Immature natural killer cell (primary cell): ENCODE measurements at regions not wholly inside any gene's neighbourhood (a gene's known extent, or its start where the extent isn't known, plus 50 kb on each side); places are given as distances from the start of the nearest gene placed in this dataset.
"Not testable (repeated sequence)": the region's sequence is repeated elsewhere in the genome, so short reads cannot be mapped to it uniquely, and the experiment has no call there.

ENCODE experiments used
- DNase-seq, 3 donors: peaks; one replicate each; pipeline ENCODE4 v3.0.0; 2022; ENCODE audit warnings: mixed read lengths in 1 of 3
- H3K27ac Mint-ChIP-seq, 6 donors: one replicate each; pipeline ENCODE4 v1.8.0; 2020; ENCODE audit warnings: mixed read lengths in 6 of 6, mild to moderate bottlenecking in 5 of 6, inconsistent platforms in 4 of 6, moderate library complexity in 3 of 6
- H3K27me3 Mint-ChIP-seq, 3 donors: one replicate each; pipeline ENCODE4 v1.8.0; 2020 to 2021; ENCODE audit warnings: low read depth in 3 of 3, mild to moderate bottlenecking in 3 of 3, mixed read lengths in 3 of 3, moderate library complexity in 3 of 3, inconsistent platforms in 1 of 3
- H3K36me3 Mint-ChIP-seq, 3 donors: one replicate each; pipeline ENCODE4 v1.8.0; 2020; ENCODE audit warnings: mixed read lengths in 3 of 3, inconsistent platforms in 2 of 3, mild to moderate bottlenecking in 2 of 3
- H3K4me1 Mint-ChIP-seq, 2 donors: one replicate each; pipeline ENCODE4 v1.8.0; 2020; ENCODE audit warnings: inconsistent platforms in 2 of 2, mild to moderate bottlenecking in 2 of 2, mixed read lengths in 2 of 2, moderate library complexity in 1 of 2
- H3K4me3 Mint-ChIP-seq, 5 donors: one replicate each; pipeline ENCODE4 v1.8.0; 2020; ENCODE audit warnings: mild to moderate bottlenecking in 5 of 5, mixed read lengths in 5 of 5, inconsistent platforms in 3 of 5, moderate library complexity in 3 of 5
- H3K9me3 Mint-ChIP-seq, 6 donors: one replicate each; pipeline ENCODE4 v1.8.0; 2020; ENCODE audit warnings: mild to moderate bottlenecking in 6 of 6, mixed read lengths in 6 of 6, inconsistent platforms in 4 of 6, moderate library complexity in 3 of 6

- Mint-ChIP-seq H3K9me3 (peaks cover 3 to 36% (median 5%) of the 10 kb centered on the region in 6 donors), H3K4me3 (no peak overlapping the region), H3K27ac (no peak overlapping the region), H3K27me3 (no peaks in the 10 kb centered on the region), H3K4me1 (no peaks in the 10 kb centered on the region), H3K36me3 (peaks cover 0 to 3% (median 0%) of the 10 kb centered on the region in 3 donors)
- no peak for DNase-seq
Measured at GRCh38 chr2:125721072-125721721, 934.8 kb upstream of the GYPC start.

- no peak for DNase-seq
- Mint-ChIP-seq H3K4me3 (no peak overlapping the region), H3K9me3 (peaks cover 2 to 52% (median 12%) of the 10 kb centered on the region in 6 donors), H3K36me3 (peaks cover 0 to 4% (median 0%) of the 10 kb centered on the region in 3 donors), H3K27me3 (peaks cover 0 to 4% (median 0%) of the 10 kb centered on the region in 3 donors), H3K4me1 (no peaks in the 10 kb centered on the region), H3K27ac (no peak overlapping the region)
Measured at GRCh38 chr2:125730921-125731320, 925.0 kb upstream of the GYPC start.

GRCh38 chr2:125736306-125736705 lies 919.7 kb upstream of the GYPC start:
- Mint-ChIP-seq H3K4me1 (no peaks in the 10 kb centered on the region), H3K36me3 (peaks cover 0 to 4% (median 0%) of the 10 kb centered on the region in 3 donors), H3K27ac (no peak overlapping the region), H3K4me3 (no peak overlapping the region), H3K9me3 (peaks cover 6 to 50% (median 19%) of the 10 kb centered on the region in 6 donors), H3K27me3 (peaks cover 0 to 6% (median 0%) of the 10 kb centered on the region in 3 donors)
- no peak for DNase-seq

GRCh38 chr2:125745514-125745913 lies 910.4 kb upstream of the GYPC start:
- Mint-ChIP-seq H3K4me1 (no peaks in the 10 kb centered on the region), H3K9me3 (peaks cover 0 to 28% (median 12%) of the 10 kb centered on the region in 6 donors), H3K36me3 (no peaks in the 10 kb centered on the region), H3K27ac (no peak overlapping the region), H3K4me3 (no peak overlapping the region), H3K27me3 (no peaks in the 10 kb centered on the region)
- DNase-seq = no peak

- no peaks in the 10 kb centered on the region for H3K4me1 Mint-ChIP-seq
- no peak overlapping the region for H3K4me3 Mint-ChIP-seq
- no peaks in the 10 kb centered on the region for H3K36me3 Mint-ChIP-seq
- peaks cover 0 to 28% (median 12%) of the 10 kb centered on the region in 6 donors for H3K9me3 Mint-ChIP-seq
- H3K27ac Mint-ChIP-seq = no peak overlapping the region
- no peak for DNase-seq
- H3K27me3 Mint-ChIP-seq = no peaks in the 10 kb centered on the region
Measured at GRCh38 chr2:125746321-125747164, 909.4 kb upstream of the GYPC start.

GRCh38 chr2:125747165-125747425 lies 908.9 kb upstream of the GYPC start:
- Mint-ChIP-seq H3K27ac (no peak overlapping the region), H3K4me1 (no peaks in the 10 kb centered on the region), H3K36me3 (no peaks in the 10 kb centered on the region), H3K4me3 (no peak overlapping the region), H3K9me3 (peaks cover 0 to 28% (median 12%) of the 10 kb centered on the region in 6 donors), H3K27me3 (no peaks in the 10 kb centered on the region)
- DNase-seq = no peak

GRCh38 chr2:125756431-125756830 lies 899.5 kb upstream of the GYPC start:
- H3K4me3 Mint-ChIP-seq = no peak overlapping the region
- H3K27me3 Mint-ChIP-seq = peaks cover 0 to 2% (median 1%) of the 10 kb centered on the region in 3 donors
- H3K4me1 Mint-ChIP-seq = no peaks in the 10 kb centered on the region
- no peak overlapping the region for H3K27ac Mint-ChIP-seq
- peaks cover 1 to 28% (median 16%) of the 10 kb centered on the region in 6 donors for H3K9me3 Mint-ChIP-seq
- H3K36me3 Mint-ChIP-seq = peaks cover 0 to 5% (median 0%) of the 10 kb centered on the region in 3 donors
- DNase-seq = no peak

- Mint-ChIP-seq H3K36me3 (no peaks in the 10 kb centered on the region), H3K4me3 (no peak overlapping the region), H3K27ac (no peak overlapping the region), H3K9me3 (peaks cover 3 to 39% (median 14%) of the 10 kb centered on the region in 6 donors), H3K4me1 (no peaks in the 10 kb centered on the region), H3K27me3 (peaks cover 0 to 1% (median 0%) of the 10 kb centered on the region in 3 donors)
- no peak for DNase-seq
Measured at GRCh38 chr2:125796784-125797183, 859.2 kb upstream of the GYPC start.

- Mint-ChIP-seq H3K36me3 (no peaks in the 10 kb centered on the region), H3K27ac (no peak overlapping the region), H3K4me3 (no peak overlapping the region), H3K9me3 (peaks cover 3 to 41% (median 15%) of the 10 kb centered on the region in 6 donors), H3K4me1 (no peaks in the 10 kb centered on the region), H3K27me3 (peaks cover 0 to 1% (median 0%) of the 10 kb centered on the region in 3 donors)
- DNase-seq = no peak
Measured at GRCh38 chr2:125797192-125797591, 858.8 kb upstream of the GYPC start.

GRCh38 chr2:125822746-125823145 lies 833.2 kb upstream of the GYPC start:
- peaks cover 0 to 49% (median 13%) of the 10 kb centered on the region in 6 donors for H3K9me3 Mint-ChIP-seq
- H3K27me3 Mint-ChIP-seq = no peaks in the 10 kb centered on the region
- no peaks in the 10 kb centered on the region for H3K4me1 Mint-ChIP-seq
- H3K36me3 Mint-ChIP-seq = peaks cover 0 to 3% (median 3%) of the 10 kb centered on the region in 3 donors
- no peak overlapping the region for H3K27ac Mint-ChIP-seq
- no peak overlapping the region for H3K4me3 Mint-ChIP-seq
- no peak for DNase-seq

GRCh38 chr2:125825781-125826180 lies 830.2 kb upstream of the GYPC start:
- peaks cover 5 to 45% (median 21%) of the 10 kb centered on the region in 6 donors for H3K9me3 Mint-ChIP-seq
- not testable (repeated sequence) for H3K27ac Mint-ChIP-seq, H3K4me3 Mint-ChIP-seq, H3K36me3 Mint-ChIP-seq, DNase-seq, H3K27me3 Mint-ChIP-seq, H3K4me1 Mint-ChIP-seq

- Mint-ChIP-seq H3K4me1 (no peaks in the 10 kb centered on the region), H3K27ac (no peak overlapping the region), H3K9me3 (peaks cover 0 to 15% (median 4%) of the 10 kb centered on the region in 6 donors), H3K4me3 (no peak overlapping the region), H3K36me3 (no peaks in the 10 kb centered on the region), H3K27me3 (peaks cover 0 to 2% (median 0%) of the 10 kb centered on the region in 3 donors)
- DNase-seq = no peak
Measured at GRCh38 chr2:125837128-125837527, 818.8 kb upstream of the GYPC start.

GRCh38 chr2:125837611-125838010 lies 818.3 kb upstream of the GYPC start:
- Mint-ChIP-seq H3K4me1 (no peaks in the 10 kb centered on the region), H3K36me3 (no peaks in the 10 kb centered on the region)

GRCh38 chr2:125839945-125840344 lies 816.0 kb upstream of the GYPC start:
- H3K27ac Mint-ChIP-seq = no peak overlapping the region
- no peak overlapping the region for H3K4me3 Mint-ChIP-seq
- H3K27me3 Mint-ChIP-seq = no peaks in the 10 kb centered on the region
- H3K36me3 Mint-ChIP-seq = peaks cover 0 to 3% (median 0%) of the 10 kb centered on the region in 3 donors
- H3K9me3 Mint-ChIP-seq = peaks cover 0 to 14% (median 5%) of the 10 kb centered on the region in 6 donors
- H3K4me1 Mint-ChIP-seq = no peaks in the 10 kb centered on the region
- DNase-seq = no peak

More at GRCh38 chr2:125837611-125838010, 818.3 kb upstream of the GYPC start:
- peaks cover 0 to 14% (median 4%) of the 10 kb centered on the region in 6 donors for H3K9me3 Mint-ChIP-seq
- no peak overlapping the region for H3K4me3 Mint-ChIP-seq
- no peak for DNase-seq
- H3K27me3 Mint-ChIP-seq = peaks cover 0 to 2% (median 0%) of the 10 kb centered on the region in 3 donors
- no peak overlapping the region for H3K27ac Mint-ChIP-seq
